ENCODE measurements at regions not wholly inside any gene's neighbourhood (a gene's known extent, or its start where the extent isn't known, plus 50 kb on each side); places are given as distances from the start of the nearest gene placed in this dataset.
"Not testable (repeated sequence)": the region's sequence is repeated elsewhere in the genome, so short reads cannot be mapped to it uniquely, and the experiment has no call there.

DNA sequence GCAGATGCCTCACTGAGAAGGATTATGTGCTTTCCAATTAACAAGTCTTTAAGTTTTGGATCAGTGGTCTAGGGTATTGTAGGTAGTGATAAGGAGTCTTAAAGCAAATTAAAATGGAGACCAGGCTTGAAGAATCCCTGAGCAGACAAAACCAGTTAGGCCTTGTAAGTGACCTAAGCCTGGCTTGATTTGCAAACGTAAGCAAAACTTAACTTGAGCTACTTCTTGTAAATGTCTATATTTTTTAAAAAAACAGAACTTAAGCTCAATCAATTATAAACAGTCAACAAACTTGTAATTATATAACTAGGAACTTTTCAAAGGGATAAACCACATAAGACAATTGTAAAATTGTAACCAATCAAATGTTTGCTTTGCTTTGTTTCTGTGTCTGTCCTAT is 72.7 kb upstream of the NALF2 start:
- no peak for DNase-seq

DNA sequence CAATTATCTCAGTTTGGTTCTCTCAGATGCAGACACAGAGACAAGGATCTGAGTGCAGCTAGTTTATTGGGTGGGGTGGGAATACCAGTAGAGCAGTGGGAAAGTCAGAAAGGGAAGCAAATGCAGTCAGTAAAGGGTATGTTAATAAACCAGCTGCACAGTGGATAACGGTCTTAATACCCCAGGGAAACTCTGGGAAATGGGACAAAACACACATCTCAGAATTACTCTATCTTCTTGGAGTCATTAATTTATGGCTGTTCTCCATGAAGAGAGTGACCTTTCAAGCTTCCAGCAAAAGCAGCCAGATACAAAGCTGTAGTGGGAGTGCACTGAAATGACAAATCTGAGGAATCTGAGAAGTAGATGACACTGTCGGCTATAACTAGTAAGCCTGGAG is 73.3 kb upstream of the NALF2 start:
- no peak for DNase-seq

DNA sequence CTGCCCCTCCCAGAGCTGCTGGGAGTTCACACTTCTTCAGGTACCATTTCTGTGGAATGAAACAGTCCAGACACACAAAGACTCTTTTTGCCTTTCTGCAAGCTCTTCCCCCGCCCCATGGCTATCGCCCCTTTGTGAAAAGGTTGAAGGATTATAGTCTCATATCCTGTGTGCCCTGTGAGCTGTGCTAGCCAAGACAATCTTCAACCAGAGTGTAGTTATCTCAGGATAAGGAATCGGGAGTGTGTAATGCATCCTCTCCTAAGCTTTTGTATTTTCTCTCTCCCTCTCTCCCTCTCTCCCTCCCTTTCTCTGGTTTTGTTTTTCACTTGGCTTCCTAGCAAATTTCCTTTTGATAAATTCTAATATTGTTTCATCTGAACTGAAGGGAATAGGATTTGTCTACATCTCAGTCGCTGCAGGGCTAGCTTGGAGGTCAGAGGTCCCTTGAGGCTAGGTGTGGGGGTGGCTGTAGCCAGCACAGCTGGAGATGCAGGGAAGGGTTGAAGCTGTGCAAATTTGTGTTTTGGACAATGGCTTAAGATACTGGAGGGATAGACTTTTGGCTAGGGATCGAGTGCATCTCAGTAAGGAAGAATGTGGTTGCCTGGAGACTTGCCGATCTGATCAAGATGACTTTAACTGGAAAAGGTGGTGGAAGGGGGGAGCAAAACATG is 74.6 kb upstream of the NALF2 start:
- no peak for DNase-seq

DNA sequence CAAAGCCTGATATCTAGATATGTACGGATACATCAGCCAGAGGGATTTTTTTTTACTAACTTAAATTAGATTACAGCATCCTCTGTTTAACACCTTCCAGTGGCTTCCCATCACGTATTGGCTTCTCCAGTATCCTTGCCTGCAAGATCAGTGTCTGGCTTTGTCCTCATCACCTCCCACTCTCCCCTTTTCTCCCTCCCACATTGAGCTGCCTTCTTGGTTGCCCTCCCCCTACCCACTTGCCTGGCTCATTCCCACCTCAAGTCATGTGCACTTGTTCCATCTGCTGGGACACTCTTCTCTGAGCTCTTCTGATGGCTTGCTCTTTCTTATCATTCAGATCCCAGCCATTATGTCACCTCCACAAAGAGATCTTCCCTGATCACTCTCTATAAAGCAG is 75.9 kb upstream of the NALF2 start:
- no peak for DNase-seq

DNA sequence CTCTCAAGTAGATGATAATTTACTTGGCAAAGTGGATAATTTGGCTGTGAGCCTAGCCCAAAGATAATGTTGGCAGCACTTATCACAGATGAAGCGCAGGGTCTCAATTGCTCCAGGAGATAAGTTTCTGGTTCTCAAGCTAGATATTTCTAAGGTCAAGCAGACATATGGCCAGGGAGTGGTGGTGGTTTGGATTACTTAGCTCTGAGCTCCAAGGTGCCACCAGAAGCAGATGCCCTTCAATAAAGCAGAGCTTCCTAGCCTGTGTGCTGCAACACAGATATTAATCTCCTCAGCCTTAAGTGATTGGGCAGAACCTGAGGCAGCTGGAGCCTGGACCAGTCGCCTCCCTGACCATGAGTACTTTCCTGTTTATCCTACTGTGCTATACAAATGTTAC is 79.2 kb upstream of the NALF2 start:
- DNase-seq, result no peak

DNA sequence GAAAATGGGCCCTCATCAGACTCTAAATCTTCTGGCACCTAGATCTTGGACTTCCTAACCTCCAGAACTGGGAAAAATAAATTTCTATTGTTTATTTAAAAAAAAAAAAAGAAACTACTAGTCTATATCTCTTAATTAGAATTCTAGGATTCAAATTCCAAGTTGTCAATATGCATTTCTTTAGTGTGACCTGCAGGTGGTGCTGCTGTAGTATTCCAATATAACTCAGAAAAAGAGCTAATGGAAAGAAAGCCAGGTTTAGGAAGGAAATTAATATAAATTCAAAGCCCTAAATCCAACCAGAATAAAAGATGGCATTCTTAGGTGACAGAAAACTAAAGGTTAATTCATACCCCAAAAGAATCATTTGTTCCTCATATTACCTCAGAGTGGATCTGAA is 80.0 kb upstream of the NALF2 start:
- DNase-seq, result no peak

DNA sequence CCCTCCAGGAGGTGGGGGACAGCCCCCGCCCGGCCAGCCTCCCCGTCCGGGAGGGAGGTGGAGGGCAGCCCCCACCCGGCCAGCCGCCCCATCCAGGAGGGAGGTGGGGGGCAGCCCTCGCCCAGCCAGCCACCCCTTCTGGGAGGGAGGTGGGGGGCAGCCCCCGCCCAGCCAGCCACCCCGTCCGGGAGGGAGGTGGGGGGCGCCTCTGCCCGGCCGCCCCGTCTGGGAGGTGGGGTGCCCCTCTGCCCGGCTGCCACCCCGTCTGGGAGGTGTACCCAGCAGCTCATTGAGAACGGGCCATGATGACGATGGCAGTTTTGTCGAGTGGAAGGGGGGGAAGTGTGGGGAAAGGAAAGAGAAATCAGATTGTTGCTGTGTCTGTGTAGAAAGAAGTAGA is 81.9 kb upstream of the NALF2 start:
- not testable (repeated sequence) for DNase-seq

DNA sequence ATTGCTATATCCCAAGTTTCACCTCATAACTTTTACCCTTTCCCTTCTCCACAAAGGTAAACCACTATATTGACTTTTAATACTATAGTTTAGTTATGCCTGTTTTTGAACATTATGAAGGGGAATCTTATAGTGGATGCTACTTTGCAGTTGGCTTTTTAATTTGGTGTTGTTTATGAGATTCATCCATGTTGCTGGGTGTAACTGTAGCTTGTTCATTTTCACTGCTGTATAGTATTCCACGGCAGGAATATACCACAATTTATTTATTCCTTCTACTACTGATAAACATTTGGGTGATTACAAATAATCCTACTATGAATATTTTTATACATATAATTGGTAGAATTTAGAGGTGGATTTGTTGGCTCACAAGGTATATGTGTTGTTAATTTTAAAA is 88.4 kb upstream of the NALF2 start:
- DNase-seq, result no peak

DNA sequence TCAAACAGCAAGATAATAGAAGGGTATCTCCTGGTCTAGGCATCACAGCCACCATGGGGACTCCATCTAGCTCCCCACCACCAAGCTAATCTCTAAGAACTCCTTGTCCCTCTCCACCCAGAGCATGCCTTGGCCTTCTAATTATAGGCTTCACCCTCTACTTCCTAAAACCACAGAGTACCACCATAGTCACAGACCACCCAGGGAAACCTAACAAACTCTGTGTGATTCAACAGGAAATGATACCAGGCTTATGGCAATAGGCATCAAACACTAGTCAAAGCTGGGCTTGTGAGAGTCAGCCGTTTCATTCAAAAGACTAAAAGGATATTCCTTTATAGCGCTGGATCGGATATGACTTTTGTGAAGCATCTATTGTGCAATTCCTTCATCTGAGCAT is 91.5 kb upstream of the NALF2 start:
- no peak for DNase-seq

DNA sequence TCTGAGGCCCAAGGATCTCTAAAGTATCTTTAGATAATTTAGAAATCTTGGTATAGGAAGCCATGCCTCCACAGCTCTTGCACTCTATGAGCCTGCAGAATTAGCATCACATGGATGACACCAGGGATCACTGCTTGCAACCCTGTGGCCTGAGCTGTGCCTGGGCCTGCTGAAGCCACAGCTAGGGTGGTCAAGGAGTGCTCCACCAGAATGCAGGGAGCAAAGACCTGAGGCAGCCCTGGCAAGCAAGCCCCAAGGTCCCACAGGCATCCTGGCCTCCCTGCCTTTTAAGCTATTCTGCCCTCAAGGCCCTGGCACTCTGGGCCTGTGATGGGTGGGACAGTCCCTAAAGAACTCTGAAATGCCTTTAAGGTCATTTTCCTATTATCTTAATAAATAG is 105.2 kb upstream of the NALF2 start:
- DNase-seq, result no peak

DNA sequence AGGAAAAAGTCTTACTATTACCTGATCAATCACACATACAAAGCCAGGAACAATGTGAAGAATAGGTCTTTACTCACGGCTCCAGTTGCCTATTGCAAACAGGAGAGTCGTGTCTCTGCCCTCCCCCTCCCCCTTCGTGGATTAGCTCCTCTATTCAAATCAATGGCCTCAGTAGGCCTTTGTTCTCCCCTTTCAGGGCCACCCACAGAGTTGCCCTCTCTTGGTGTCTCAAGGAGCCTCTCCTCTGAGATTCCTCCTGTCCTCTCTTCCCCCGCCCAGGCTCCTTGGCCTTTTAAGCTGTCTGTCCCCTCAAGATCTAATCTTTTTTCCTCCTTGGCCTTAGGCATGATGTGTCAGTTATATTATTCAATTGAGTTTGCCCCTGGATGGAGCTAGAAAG is 107.2 kb upstream of the NALF2 start:
- DNase-seq, result no peak

DNA sequence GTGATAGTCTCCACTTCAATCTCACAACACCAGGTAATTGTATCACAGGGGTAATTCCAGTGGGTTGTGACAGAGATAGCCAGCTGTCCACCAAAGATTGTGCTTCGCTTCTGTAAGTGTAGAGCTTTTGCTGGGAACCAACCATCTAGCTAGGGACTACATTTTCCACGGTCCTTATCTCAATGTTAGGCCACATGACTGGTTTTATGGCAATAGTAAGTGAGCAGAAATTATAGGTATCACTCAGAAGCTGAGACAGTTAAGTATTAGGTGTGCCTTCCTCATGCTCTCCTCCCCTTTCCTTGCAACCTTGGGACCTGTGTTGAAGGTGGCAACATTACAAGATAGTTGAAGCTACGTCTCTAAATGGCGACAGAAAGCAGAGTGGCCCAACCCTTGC is 108.8 kb upstream of the NALF2 start:
- no peak for DNase-seq

DNA sequence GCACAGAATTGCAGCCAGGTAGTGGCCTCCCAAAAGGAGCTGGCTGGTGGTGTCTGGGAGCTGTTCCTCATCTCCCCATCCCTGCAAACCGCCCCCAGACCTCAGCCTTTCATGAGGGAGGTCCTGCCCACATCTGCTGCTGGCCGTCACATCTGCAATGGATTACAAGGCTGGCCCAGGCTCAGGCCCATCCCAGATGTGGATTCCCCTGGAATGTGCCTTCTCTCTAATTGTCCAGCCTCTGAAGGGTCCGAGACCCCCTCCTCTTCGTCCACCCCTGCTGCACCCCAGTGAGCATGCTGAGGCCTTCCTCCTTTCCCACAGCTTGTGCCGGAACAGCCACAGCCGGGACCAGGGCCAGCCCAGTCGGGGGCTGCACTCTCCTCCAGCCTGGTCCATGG is 115.0 kb upstream of the NALF2 start:
- no peak for DNase-seq

DNA sequence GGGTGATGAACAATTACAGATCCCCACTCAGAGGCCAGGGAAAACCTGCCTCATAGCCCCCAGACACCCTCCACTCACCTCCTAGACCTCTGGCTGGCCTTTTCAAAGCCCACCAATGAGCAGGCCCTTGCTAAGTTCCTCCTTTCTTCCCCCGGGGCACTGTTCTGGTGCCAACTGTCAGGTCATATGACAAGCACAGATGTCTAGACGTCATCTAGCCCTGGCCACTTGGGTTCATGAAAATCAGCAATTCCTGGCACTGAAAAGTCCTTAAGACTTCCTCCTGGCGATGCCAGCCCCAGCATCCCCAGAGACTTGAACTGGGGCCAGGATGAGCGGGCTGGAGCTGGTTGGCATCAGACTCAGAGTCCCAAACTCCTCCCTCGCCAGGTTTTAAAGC is 115.6 kb upstream of the NALF2 start:
- no peak for DNase-seq

DNA sequence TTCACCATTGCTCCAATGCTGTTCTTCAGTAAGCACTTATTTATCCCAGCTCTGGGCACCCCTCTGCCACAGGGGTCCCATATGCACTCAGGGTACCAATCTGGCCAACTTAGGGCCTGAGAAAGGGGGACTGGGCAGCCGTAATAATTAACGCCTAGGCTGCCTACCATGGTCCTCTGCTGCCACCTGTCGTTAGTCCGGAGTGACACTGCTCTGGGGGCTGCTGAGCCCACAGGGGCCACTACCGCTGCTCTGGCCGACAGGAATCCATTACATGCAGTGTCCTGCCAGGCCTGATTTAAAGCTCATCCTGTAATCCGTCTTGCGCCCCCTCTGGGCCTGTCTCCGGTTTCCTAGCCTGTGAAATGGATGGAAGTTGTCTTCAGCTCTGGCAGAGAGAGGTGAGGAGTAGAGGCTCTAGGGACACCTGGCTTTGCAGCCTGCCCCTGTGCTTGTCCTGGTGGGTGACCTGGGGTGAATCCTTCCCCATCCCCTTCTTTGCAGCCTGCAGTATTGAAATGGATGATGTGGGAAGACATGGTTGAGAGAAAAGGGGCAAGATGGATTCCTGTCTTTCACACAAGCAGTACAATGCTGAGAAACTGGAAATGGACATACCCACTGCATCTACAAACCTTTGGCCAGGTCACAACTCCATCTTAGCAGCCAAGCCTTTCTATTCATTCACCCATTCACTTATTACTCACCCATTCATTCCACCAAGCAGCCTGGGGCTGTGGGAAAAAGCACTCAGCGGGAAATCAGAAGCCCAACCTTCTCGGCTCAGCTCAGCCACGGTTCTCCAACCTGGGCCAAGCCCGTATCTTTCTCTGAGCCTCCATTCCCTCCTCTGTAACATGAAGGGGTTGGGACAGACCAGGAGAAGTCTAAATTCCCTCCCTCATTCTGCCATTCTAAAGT is 116.3 kb upstream of the NALF2 start:
- DNase-seq, result peak; percentile 51

DNA sequence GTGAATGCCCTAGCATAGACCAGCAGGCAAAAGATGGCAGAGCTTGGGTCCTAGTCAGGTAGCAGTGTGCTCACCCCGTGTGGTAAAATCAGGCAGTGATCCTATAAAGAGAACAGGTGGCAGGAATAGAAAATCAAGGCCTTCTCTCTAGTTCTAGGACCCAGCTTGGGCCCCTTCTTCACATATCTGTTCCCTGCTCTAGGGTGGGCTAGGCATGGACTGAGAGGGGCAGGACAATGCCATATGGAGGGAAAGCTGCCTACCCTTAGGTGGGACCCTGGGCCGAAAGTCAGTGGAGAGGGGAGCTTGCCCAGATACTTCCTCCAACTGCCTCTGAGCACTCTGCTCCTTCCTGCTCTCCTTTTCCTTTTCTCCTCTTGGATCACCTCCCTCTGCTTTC is 117.4 kb upstream of the NALF2 start:
- no peak for DNase-seq

DNA sequence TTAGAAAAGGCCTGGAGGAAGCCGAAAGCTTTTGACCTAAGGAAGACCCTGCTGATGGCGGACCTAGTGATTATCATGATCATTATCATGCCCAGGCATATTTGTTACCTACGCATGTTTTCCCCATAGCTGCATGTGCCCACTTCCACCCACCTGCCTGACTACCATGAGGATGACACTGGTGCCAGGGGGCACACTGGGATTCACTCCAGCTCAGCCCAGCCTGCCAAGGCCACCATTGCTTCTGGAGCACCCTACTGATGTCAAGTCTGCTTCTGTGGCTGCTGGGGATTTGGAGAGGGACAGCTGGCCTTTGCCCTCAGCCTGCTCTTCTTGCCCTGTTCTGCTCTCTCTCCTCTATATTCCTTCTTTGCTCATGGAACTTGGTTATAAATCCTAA is 124.7 kb upstream of the NALF2 start:
- DNase-seq, result no peak

DNA sequence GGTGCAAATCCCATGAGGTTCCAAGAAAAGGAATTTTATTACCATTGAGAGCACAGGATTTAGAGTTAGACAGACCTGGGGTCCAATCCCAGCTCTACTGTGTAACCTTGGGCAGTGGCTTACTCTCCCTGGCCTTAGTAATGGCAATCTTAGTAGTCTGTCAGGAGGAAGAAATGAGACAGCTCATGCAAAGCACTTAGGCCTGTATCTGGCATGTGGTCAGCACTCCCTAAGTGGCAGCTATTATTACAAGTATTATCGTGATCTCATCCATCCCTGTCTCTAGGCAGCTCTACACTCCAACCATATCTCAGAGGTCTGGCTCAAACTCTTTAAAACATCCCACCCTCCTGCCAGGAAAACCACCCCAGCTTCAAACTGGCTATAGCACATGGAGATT is 129.6 kb upstream of the NALF2 start:
- no peak for DNase-seq

DNA sequence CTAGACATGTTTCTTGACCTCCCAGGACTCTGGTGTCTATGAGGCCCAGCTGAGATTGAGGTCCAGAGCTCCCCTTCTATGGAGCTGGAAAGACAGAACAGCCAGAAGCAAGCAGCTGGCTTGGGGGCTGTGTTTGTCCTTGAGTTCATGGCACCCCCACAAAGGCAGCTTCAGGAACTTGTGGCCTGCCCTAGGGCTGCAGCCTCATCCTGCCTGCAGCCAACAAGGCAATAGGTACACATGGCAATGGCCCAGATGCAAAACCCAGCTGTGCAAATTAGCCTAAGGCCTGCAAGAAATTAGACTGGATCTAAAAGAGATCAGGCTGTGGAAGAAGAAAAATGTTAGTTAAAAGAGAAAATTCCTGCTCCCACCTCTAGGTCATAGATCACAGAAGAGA is 131.7 kb upstream of the NALF2 start:
- no peak for DNase-seq

DNA sequence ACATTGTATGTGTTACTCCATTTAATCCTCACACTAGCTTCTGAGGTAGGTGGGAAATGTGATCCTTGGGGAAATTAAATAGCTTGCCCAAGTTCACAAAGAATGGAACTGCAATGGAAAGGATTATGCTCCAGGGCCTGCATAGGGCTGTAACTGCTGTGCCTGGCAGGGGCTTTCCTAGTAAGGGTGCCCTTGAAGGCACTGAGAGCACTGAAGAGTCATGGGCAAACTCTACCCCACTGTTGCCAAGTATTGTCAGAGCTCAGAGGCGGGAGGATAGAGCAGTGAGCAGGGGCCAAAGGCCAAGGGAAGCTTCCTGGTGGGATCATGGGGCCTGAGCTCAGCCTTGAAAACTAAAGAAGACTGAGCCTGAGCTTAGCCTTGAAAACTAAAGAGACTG is 133.0 kb upstream of the NALF2 start:
- no peak for DNase-seq

DNA sequence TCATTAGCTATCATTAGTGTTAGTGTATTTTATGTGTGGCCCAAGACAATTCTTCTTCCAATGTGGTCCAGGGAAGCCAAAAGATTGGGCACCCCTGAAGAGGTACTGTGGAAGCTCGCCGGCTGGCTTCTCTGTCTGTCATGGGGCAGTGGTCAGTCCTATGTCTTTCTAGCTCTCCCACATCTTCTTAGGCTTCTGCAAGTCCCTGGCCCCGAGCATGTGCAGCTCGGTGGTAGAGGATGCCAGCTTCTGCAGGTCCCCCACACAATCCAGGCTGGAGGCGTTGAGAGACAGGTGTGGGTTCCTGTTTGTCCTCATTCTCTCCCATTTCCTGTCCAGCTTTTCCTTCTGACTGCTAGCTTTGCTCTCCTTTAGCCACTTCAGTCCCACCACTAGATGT is 134.1 kb upstream of the NALF2 start:
- no peak for DNase-seq

DNA sequence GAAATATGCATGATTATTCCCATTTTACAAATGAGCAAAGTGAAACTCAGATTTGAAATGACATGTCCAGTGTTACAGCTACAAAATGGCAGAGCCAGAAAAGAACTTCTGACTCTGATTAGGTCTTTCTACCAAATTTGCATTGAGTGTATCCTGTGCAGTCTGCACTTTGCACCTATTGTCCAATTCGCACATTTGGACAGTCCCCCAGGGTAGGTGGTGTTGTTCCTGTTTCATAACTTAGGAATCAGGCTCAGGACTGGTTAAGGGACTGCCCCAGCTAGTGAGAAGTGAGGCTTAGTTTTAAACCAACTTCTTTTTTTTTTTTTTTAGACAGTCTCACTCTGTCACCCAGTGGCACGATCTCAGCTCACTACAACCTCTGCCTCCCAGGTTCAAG is 137.9 kb upstream of the NALF2 start:
- DNase-seq, result no peak

DNA sequence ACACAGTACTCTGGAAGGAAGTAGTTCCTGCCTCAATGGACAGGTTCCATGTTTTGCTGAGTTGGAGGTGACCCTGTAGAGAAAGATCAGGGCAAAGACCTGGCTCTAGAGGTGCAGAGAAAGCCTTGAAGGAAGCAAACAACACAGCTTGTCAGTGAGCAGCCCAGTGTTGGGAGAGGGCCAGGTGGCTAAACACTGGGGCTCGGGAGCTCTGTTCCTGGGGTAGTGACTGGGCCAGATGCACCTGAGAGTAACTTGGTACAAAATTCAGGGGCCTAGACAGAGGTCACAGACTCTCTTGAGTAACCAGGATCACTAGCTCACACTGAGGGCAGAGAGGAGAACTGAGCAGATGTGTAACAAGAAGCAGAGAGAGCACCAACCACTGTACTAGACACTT is 138.4 kb upstream of the NALF2 start:
- no peak for DNase-seq

DNA sequence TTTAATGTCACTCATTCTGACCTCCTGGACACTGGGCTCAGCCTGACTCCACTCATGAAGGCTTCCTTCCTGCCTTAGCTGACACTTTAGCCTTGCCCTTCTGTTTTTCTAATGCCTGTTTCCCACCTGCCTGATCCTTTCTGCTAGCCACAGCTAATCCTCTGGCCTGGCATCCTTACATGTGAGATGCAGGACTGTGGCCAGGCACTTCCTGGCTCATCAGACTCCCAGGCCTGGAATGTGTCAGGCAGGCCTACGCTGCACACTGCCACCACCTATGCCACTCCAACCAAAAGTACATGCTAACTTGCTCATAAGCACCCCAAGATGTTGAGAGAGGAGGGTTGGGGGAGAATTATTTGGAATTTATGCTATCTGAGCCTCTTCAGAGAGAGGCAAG is 138.8 kb upstream of the NALF2 start:
- DNase-seq, result no peak
